PFSK-1 (cell line): ENCODE measurements at regions not wholly inside any gene's neighbourhood (a gene's known extent, or its start where the extent isn't known, plus 50 kb on each side); places are given as distances from the start of the nearest gene placed in this dataset.

ENCODE experiments used
- FOXP2 ChIP-seq: optimal IDR thresholded peaks from 2 replicates; pipeline ENCODE3; 2011; ENCODE audit warnings: borderline replicate concordance, control low read depth, inconsistent platforms; ENCODE audit not compliant: insufficient read depth; ENCODE audit errors: extremely low read length, extremely low read depth
- POLR2AphosphoS5 ChIP-seq: IDR thresholded peaks from 2 replicates; pipeline ENCODE4 v1.6.1; 2012; ENCODE audit warnings: low read depth, mild to moderate bottlenecking, control low read depth, low read length, moderate library complexity
- SIN3A ChIP-seq: IDR thresholded peaks from 2 replicates; pipeline ENCODE4 v1.6.1; 2012; ENCODE audit warnings: mild to moderate bottlenecking, low read length, moderate library complexity, borderline replicate concordance; ENCODE audit not compliant: insufficient read depth
- TAF1 ChIP-seq: IDR thresholded peaks from 2 replicates; pipeline ENCODE4 v1.6.1; 2012; ENCODE audit warnings: low read length, control low read depth, borderline replicate concordance; ENCODE audit not compliant: insufficient read depth
- TF ChIP-seq, protein P1 (sequence below), 2 experiments: IDR thresholded peaks; 2 replicates each; pipeline versions ENCODE4 v1.6.1 to v1.8.0; 2011 to 2012; ENCODE audit warnings: low read depth in 2 of 2, low read length in 2 of 2, control low read depth in 1 of 2, inconsistent platforms in 1 of 2, mild to moderate bottlenecking in 1 of 2, moderate library complexity in 1 of 2; ENCODE audit not compliant: insufficient read depth in 1 of 2

GRCh38 chr22:49527611-49528419, 299.9 kb downstream of the BRD1 start:
- TF ChIP-seq POLR2AphosphoS5, result no peak
- TF ChIP-seq SIN3A, result no peak
- TF ChIP-seq FOXP2, result no peak
- TF ChIP-seq, protein P1, sequence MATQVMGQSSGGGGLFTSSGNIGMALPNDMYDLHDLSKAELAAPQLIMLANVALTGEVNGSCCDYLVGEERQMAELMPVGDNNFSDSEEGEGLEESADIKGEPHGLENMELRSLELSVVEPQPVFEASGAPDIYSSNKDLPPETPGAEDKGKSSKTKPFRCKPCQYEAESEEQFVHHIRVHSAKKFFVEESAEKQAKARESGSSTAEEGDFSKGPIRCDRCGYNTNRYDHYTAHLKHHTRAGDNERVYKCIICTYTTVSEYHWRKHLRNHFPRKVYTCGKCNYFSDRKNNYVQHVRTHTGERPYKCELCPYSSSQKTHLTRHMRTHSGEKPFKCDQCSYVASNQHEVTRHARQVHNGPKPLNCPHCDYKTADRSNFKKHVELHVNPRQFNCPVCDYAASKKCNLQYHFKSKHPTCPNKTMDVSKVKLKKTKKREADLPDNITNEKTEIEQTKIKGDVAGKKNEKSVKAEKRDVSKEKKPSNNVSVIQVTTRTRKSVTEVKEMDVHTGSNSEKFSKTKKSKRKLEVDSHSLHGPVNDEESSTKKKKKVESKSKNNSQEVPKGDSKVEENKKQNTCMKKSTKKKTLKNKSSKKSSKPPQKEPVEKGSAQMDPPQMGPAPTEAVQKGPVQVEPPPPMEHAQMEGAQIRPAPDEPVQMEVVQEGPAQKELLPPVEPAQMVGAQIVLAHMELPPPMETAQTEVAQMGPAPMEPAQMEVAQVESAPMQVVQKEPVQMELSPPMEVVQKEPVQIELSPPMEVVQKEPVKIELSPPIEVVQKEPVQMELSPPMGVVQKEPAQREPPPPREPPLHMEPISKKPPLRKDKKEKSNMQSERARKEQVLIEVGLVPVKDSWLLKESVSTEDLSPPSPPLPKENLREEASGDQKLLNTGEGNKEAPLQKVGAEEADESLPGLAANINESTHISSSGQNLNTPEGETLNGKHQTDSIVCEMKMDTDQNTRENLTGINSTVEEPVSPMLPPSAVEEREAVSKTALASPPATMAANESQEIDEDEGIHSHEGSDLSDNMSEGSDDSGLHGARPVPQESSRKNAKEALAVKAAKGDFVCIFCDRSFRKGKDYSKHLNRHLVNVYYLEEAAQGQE (IDR thresholded peaks at IDR 0.05; ENCODE audit: insufficient read depth in 1 of 2, low read depth in 2 of 2, low read length in 2 of 2), result no peak
- no peak for TF ChIP-seq TAF1

- no peak for TF ChIP-seq SIN3A
- no peak for TF ChIP-seq TAF1
- TF ChIP-seq, protein P1 (IDR thresholded peaks at IDR 0.05; ENCODE audit: insufficient read depth in 1 of 2, low read depth in 2 of 2, low read length in 2 of 2), result no peak
- no peak for TF ChIP-seq POLR2AphosphoS5
- TF ChIP-seq FOXP2, result no peak
Measured at GRCh38 chr22:49525801-49526535, 301.7 kb downstream of the BRD1 start.

DNA sequence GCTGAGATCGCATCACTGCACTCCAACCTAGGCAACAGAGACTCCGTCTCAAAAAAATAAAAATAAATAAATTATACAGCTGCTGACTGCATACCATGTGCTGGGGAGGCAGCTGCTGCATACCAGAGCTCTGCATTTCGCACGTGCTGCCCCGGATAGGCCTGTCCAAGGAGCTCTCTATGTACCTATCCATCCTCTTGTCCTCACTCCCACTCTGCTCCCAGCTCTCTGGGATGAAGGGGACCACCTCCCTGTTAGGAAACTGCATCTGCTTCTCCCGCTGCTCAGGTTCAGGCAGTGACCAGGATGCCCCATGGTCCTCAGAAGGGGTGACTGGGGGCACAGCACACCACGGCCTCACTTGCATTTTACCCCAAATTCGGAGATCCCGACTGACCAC, 302.3 kb downstream of the BRD1 start:
- TF ChIP-seq POLR2AphosphoS5 (no peak), FOXP2 (no peak), TAF1 (no peak), SIN3A (no peak)
- TF ChIP-seq, protein P1 (IDR thresholded peaks at IDR 0.05; ENCODE audit: insufficient read depth in 1 of 2, low read depth in 2 of 2, low read length in 2 of 2), result no peak

- TF ChIP-seq, protein P1 (IDR thresholded peaks at IDR 0.05; ENCODE audit: insufficient read depth in 1 of 2, low read depth in 2 of 2, low read length in 2 of 2), result no peak
- TF ChIP-seq TAF1 (no peak), SIN3A (no peak), FOXP2 (peak; percentile 52), POLR2AphosphoS5 (no peak)
Measured at GRCh38 chr22:49524362-49524761, 303.3 kb downstream of the BRD1 start.
